Lower leg skin (tissue), 4 donors: ENCODE measurements at regions not wholly inside any gene's neighbourhood (a gene's known extent, or its start where the extent isn't known, plus 50 kb on each side); places are given as distances from the start of the nearest gene placed in this dataset.
"Not testable (repeated sequence)": the region's sequence is repeated elsewhere in the genome, so short reads cannot be mapped to it uniquely, and the experiment has no call there.

Experiments
- DNase-seq, 2 donors: peaks; one replicate each; pipeline ENCODE4 v3.0.0-alpha.2; 2019; ENCODE audit warnings: low spot score in 2 of 2
- H3K4me3 ChIP-seq: fragments of 200-600 bp; sonication (generic); 2 replicates; pipeline ENCODE4 v1.5.1; 2017; ENCODE audit warnings: mild to moderate bottlenecking, low read depth; ENCODE audit not compliant: poor library complexity, severe bottlenecking
- POLR2A ChIP-seq, 2 donors: fragments of 450-650 bp; IDR thresholded peaks; one replicate each; pipeline ENCODE4 v1.6.1; 2016 to 2017; ENCODE audit warnings: antibody characterized with exemption in 2 of 2, mild to moderate bottlenecking in 1 of 2, moderate library complexity in 1 of 2
- WGBS, 2 donors: methylation state at CpG; one replicate each; pipeline ENCODE4 v1.1.5; 2018; 5-methylcytosine and 5-hydroxymethylcytosine counted together
- intact Hi-C: fragments of 100-400 bp; cut with DNase I; formaldehyde crosslinking; loops from one replicate; pipeline ENCODE4 v1.15.0; 2023; ENCODE audit warnings: low total_unique reads
- TF ChIP-seq, protein P1 (sequence below), 3 donors: fragments of 450-650 bp; IDR thresholded peaks; one replicate each; pipeline ENCODE4 v1.5.1; 2016; ENCODE audit warnings: antibody characterized with exemption in 3 of 3, mild to moderate bottlenecking in 3 of 3, moderate library complexity in 2 of 3

DNA sequence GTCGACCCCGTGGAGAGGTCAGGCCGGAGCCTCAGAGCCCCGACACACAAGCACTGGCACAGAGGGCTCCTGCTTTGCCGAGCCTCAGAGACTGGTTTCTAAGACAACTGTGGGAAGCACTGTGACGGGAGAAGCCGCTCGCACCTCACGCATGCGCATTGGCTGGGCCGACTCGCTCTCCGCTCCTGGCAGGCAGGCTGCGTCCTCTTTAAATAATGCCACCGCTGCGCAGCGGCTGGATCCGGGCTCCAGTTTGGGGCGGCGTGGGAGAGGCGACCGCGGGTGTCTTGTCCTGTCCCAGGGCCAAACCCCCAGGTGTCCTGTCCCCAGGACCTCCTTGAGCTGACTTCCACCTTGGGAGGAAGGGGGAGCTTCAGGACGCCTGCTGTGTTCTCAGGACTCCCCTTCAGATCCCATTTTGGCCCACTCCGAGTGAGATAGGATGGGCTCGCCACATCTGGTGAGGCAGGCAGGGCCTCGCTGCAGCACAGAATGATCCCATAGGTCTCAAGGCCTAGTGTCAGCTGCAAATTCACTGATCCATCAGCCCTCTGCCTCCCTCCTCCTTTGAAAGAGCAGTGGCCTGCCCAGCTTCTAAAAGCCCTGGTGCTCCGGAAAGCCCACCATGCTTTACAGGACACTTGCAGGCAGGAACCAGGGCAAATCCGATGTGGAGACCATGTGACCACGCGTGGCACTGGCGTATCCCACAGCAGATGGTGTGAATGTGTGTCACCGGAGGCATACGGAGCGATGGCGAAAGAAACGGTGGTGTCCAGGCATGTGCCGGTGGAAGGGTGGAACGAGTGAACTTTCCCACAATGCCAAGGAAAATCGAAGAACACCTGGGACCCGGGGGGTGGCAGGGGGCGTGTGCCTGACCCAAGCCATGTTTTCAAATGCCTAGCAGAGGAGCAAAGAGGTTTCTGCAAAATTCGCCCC, 169.3 kb upstream of the ZNF337 start:
- 20 to 26% methylated on average over 39 to 41 of the region's 43 CpGs for WGBS, 2 donors
- no peak for DNase-seq
- no peak overlapping the region for H3K4me3 ChIP-seq
- intact Hi-C loops, result no loop called here
- TF ChIP-seq, protein P1, sequence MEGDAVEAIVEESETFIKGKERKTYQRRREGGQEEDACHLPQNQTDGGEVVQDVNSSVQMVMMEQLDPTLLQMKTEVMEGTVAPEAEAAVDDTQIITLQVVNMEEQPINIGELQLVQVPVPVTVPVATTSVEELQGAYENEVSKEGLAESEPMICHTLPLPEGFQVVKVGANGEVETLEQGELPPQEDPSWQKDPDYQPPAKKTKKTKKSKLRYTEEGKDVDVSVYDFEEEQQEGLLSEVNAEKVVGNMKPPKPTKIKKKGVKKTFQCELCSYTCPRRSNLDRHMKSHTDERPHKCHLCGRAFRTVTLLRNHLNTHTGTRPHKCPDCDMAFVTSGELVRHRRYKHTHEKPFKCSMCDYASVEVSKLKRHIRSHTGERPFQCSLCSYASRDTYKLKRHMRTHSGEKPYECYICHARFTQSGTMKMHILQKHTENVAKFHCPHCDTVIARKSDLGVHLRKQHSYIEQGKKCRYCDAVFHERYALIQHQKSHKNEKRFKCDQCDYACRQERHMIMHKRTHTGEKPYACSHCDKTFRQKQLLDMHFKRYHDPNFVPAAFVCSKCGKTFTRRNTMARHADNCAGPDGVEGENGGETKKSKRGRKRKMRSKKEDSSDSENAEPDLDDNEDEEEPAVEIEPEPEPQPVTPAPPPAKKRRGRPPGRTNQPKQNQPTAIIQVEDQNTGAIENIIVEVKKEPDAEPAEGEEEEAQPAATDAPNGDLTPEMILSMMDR (IDR thresholded peaks at IDR 0.05), result no peak
- TF ChIP-seq POLR2A (IDR thresholded peaks at IDR 0.05), result no peak

GRCh38 chr20:25864963-25865714, 168.5 kb upstream of the ZNF337 start:
- DNase-seq, intact Hi-C loops, H3K4me3 ChIP-seq: not testable (repeated sequence)
- WGBS, 2 donors, result 63 to 66% methylated on average over 26 to 28 of the region's 30 CpGs

GRCh38 chr20:25864326-25864962, 167.8 kb upstream of the ZNF337 start:
- WGBS, 2 donors, result 67 to 79% methylated on average over 15 of the region's 15 CpGs
- H3K4me3 ChIP-seq, result no peak overlapping the region
- DNase-seq, result no peak
- intact Hi-C loops, result no loop called here
- no peak for TF ChIP-seq POLR2A (IDR thresholded peaks at IDR 0.05)
- TF ChIP-seq, protein P1 (IDR thresholded peaks at IDR 0.05), result no peak

DNA sequence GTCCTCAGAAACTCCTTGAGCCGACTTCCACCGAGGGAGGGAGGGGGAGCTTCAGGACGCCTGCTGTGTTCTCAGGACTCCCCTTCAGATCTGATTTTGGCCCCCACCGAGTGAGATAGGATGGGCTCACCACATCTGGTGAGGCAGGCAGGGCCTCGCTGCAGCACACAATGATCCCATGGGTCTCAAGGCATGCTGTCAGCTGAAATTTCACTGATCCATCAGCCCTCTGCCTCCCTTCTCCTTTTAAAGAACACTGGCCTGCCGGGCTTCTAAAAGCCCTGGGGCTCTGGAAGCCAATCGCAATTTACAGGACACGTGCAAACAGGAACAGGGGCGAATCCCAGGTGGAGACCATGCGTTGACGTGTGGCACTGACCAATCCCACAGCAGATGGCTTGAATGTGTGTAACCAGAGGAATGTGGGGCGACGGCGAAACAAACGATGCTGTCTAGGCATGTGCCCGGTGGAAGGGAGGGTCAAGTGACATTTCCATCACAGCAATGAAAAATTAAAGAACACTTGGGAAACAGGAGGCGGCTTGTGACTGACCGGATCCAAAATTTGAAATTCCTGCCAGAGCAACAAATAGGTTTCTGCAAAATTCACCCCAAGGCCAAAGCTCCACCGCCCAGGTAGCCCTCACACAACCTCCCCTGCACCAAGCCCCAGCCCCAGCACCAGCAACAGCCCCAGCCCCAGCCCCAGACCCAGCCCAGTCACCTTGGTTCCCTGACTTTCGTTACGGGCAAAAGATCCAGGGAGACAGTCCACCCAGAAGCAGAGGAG, 167.1 kb upstream of the ZNF337 start:
- intact Hi-C loops, result no loop called here
- no peak overlapping the region for H3K4me3 ChIP-seq
- no peak for DNase-seq
- TF ChIP-seq, protein P1 (IDR thresholded peaks at IDR 0.05), result no peak
- TF ChIP-seq POLR2A (IDR thresholded peaks at IDR 0.05), result no peak
- WGBS, 2 donors, result 26 to 33% methylated on average over 18 to 21 of the region's 21 CpGs

DNA sequence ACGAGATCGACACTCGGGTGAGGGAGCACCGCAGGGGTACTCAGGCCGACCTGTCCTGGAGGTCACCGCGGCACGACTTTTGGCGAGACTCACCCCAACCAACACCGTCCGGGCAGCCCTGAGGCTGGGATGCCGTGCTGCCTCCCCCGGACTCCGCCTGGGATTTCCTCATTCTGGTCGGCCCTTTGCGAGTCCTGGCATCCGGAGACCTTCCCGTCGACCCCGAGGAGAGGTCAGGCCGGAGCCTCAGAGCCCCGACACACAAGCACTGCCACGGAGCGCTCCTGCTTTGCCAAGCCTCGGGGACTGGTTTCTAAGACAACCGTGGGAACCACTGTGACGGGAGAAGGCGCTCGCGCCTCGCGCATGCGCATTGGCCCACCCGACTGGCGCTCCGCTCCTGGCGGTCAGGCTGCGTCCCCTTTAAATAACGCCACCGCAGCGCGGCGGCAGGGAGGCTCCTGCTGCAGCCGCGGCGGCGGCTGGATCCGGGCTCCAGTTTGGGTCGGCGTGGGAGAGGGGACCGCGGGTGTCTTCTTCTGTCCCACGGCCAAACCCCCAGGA, 166.4 kb upstream of the ZNF337 start:
- peak; percentile 78 to 97 for DNase-seq
- peak overlapping the region; percentile 8 for H3K4me3 ChIP-seq
- intact Hi-C loops, result not testable (repeated sequence)
- WGBS, 2 donors, result 0 to 2% methylated on average over 13 to 42 of the region's 53 CpGs

DNA sequence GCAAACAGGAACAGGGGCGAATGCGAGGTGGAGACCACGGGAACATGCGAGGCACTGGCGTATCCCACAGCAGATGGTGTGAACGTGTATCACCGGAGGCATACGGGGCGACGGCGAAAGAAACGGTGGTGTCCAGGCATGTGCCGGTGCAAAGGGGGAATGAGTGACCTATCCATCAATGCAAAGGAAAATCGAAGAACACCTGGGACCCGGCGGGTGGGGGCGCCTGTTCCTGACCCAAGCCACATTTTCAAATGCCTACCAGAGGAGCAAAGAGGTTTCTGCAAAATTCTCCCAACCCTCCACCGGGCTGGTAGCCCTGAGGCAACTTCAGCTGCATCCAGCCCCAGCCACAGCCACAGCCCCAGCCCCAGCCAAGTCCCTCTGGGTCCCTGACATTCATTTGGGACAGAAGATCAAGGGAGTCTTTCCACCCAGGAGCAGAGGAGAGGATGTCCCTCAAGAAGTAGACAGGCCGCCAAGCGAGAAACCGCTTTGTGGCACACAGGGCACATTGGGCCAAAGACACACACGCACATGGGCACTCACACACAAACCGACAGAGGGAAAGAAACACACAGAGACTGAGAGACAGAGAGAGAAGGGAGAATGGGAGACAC, 164.0 kb upstream of the ZNF337 start:
- no peak overlapping the region for H3K4me3 ChIP-seq
- TF ChIP-seq, protein P1 (IDR thresholded peaks at IDR 0.05), result no peak
- no peak for TF ChIP-seq POLR2A (IDR thresholded peaks at IDR 0.05)
- DNase-seq, result peak in 1 of 2 donors; percentile 85
- WGBS, 2 donors, result 26 to 63% methylated on average over 23 of the region's 23 CpGs
- intact Hi-C loops, result no loop called here
